LNCAP (cell line): ENCODE measurements at regions not wholly inside any gene's neighbourhood (a gene's known extent, or its start where the extent isn't known, plus 50 kb on each side); places are given as distances from the start of the nearest gene placed in this dataset.

Source experiments
- TF ChIP-seq, protein P1 (sequence below): fragments of 450-650 bp; IDR thresholded peaks from 2 replicates; pipeline ENCODE4 v1.5.1; 2017; ENCODE audit warnings: mild to moderate bottlenecking

DNA sequence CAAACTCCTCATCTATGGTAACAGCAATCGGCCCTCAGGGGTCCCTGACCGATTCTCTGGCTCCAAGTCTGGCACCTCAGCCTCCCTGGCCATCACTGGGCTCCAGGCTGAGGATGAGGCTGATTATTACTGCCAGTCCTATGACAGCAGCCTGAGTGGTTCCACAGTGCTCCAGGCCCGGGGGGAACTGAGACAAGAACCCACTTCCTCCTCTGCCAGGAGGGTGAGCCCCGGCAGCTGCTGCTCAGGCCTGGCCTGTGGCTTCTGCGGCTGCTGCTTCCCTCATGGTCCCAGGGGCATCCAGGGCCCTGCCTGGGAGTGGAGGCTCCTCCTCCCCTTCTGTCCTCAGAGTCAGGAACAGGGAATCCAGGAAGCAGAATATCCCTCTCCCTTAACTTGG is 98.4 kb downstream of the ZNF280B start:
- TF ChIP-seq, protein P1, sequence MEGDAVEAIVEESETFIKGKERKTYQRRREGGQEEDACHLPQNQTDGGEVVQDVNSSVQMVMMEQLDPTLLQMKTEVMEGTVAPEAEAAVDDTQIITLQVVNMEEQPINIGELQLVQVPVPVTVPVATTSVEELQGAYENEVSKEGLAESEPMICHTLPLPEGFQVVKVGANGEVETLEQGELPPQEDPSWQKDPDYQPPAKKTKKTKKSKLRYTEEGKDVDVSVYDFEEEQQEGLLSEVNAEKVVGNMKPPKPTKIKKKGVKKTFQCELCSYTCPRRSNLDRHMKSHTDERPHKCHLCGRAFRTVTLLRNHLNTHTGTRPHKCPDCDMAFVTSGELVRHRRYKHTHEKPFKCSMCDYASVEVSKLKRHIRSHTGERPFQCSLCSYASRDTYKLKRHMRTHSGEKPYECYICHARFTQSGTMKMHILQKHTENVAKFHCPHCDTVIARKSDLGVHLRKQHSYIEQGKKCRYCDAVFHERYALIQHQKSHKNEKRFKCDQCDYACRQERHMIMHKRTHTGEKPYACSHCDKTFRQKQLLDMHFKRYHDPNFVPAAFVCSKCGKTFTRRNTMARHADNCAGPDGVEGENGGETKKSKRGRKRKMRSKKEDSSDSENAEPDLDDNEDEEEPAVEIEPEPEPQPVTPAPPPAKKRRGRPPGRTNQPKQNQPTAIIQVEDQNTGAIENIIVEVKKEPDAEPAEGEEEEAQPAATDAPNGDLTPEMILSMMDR: no peak

DNA sequence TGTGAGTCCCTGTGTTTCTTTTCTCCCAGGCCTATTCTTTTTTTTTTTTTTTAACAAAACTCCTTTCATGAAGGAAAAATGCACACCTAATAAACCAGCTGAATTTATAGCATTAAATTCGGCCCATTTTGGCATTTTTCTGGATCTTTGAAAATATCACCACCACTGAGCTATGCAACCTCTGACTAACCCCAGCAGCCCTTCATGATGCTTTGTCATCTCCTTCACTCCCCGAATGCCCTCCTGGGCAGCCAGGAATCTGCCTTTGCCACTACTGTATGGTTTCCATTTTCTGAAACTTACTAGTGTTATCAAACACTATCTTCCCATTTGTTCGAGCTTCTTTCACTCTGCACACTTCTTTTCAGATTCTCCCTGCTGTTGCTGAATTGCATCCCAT is 97.9 kb downstream of the ZNF280B start:
- TF ChIP-seq, protein P1: no peak

DNA sequence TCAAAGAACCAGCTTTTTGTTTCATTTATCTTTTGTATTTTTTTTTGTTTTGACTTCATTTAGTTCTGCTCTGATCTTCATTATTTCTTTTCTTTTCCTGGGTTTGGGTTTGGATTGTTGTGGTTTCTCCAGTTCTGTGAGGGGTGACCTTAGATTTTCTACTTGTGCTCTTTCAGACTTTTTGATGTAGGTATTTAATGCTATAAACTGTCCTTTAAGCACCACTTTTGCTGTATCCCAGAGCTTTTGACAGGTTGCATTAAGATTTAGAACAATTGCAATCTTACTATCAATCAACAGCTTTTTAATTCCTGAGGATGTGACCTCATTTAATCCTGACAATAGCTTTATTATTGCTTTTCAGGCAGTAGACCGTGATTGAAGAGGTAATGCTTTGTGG is 94.3 kb downstream of the ZNF280B start:
- TF ChIP-seq, protein P1: no peak

DNA sequence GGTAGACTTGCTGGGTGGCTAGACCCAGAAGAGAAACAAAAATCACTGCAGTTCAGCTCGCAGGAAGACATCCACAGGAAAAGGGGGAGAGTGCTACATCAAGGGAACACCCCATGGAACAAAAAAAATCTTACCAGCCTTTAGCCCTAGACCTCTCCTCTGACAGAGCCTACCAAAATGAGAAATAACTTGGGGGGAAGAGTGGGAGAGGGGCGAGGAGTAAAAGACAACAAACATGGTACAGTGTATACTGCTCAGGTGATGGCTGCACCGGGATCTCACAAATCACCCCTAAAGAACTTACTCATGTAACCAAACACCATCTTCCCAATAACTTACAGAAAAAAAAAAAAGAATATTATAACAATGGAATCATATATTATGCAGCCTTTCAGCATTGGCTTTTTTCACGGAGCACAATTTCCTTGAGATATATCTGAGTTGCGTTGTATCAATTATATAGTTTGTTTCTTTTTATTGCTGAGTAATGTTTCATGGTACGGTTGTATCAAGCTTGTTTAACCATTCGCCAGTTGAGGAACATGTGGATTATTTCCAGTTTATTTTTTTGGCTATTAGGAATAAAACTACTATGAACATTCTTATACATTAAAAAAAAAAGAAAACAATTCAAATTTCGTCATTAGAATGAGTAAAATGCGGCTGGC is 90.9 kb downstream of the ZNF280B start:
- TF ChIP-seq, protein P1: no peak

DNA sequence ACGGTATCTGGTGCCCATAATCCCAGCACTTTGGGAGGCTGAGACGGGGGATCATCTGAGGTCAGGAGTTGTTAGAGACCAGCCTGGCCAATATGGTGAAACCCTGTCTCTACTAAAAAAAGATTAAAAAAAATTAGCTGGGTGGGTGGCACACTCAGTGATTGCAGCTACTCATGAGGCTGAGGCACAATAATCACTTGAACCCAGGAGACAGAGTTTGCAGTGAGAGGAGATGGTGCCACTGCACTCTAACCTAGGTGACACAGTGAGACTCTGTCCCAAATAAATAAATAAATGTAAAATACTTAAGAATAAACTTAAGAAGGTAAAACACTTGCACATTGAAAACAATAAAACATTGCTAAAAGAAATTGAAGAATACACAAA is 90.4 kb downstream of the ZNF280B start:
- TF ChIP-seq, protein P1: no peak

DNA sequence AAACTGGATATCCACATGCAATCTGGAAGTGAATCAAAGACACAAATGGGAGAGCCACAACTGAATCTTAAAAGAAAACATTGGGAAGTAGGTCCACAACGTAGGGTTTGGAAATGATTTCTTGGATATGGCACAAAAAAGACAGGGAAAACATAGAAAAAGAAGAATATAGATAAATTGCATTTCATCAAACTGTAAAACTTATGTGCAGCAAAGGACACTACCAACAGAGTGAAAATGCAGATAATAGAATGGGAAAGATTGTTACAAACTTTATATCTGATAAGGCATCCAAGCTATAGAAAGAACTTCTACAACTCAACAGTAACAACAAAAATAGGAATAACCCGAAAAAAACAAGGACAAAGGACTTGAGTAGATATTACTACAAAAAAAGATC is 89.6 kb downstream of the ZNF280B start:
- TF ChIP-seq, protein P1: no peak

DNA sequence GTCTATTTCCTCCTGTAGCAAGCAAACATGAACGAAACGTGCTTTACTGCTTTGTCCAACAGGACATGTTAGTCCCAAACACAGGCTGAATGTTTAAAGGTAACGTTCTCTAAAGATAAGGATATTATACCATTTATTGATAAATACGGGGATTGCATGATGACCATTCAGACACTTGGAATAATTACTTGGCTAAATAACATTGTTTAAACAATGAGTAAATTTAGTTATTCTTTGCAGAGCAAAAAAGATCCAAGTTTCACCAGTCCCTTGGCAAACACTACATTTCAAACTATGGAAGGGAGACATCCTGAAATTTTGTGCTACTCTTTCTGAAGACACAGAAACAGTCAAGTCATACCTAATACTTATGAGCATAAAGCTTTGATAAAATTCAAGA is 88.0 kb downstream of the ZNF280B start:
- TF ChIP-seq, protein P1: no peak

DNA sequence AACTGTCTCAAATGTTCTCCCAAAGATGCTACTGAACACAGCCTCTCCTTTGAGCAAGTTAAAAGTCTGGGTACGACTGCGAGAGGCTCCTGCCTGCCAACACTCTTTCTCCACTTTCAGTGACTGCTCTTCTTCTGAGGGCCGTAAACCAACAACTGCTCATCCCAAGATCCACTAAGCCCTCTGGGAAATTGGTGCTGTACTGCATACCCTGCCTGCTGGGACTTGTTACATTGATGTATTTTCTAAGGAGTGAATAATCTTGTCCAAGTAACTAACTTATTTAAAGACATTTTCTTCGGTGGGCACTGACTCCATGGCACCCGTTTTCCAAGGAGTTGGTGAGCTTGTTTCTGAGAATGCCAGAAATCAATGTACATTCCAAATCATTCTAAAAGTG is 87.2 kb downstream of the ZNF280B start:
- TF ChIP-seq, protein P1: no peak
